M059J (cell line): ENCODE measurements at regions not wholly inside any gene's neighbourhood (a gene's known extent, or its start where the extent isn't known, plus 50 kb on each side); places are given as distances from the start of the nearest gene placed in this dataset.

Experiments
- DNase-seq: peaks from one replicate; pipeline ENCODE4 v3.0.0-alpha.2; 2012; ENCODE audit warnings: low read depth

- DNase-seq, result no peak
Measured at GRCh38 chr16:77553130-77553529, 118.3 kb upstream of the ADAMTS18 start.

- no peak for DNase-seq
Measured at GRCh38 chr16:77555126-77555525, 120.3 kb upstream of the ADAMTS18 start.

GRCh38 chr16:77555791-77556190 is 121.0 kb upstream of the ADAMTS18 start:
- peak; percentile 28 for DNase-seq

- peak; percentile 47 for DNase-seq
Measured at GRCh38 chr16:77556201-77556873, 121.5 kb upstream of the ADAMTS18 start.

GRCh38 chr16:77557385-77557784 is 122.6 kb upstream of the ADAMTS18 start:
- no peak for DNase-seq

- no peak for DNase-seq
Measured at GRCh38 chr16:77558786-77559185, 124.0 kb upstream of the ADAMTS18 start.

GRCh38 chr16:77562497-77562896 is 127.7 kb upstream of the ADAMTS18 start:
- no peak for DNase-seq

- DNase-seq, result peak; percentile 84
Measured at GRCh38 chr16:77564791-77565390, 130.1 kb upstream of the ADAMTS18 start.

GRCh38 chr16:77569406-77569805 is 134.6 kb upstream of the ADAMTS18 start:
- no peak for DNase-seq

GRCh38 chr16:77570574-77570973 is 135.7 kb upstream of the ADAMTS18 start:
- no peak for DNase-seq

GRCh38 chr16:77571115-77571862 is 136.5 kb upstream of the ADAMTS18 start:
- DNase-seq, result no peak

GRCh38 chr16:77574867-77575624 is 140.2 kb upstream of the ADAMTS18 start:
- peak; percentile 37 for DNase-seq

- DNase-seq, result no peak
Measured at GRCh38 chr16:77579351-77579891, 142.9 kb upstream of the NUDT7 start.

GRCh38 chr16:77581706-77582105 is 140.6 kb upstream of the NUDT7 start:
- peak; percentile 40 for DNase-seq

- peak; percentile 70 for DNase-seq
Measured at GRCh38 chr16:77584205-77584859, 138.0 kb upstream of the NUDT7 start.

GRCh38 chr16:77585379-77586251 is 136.7 kb upstream of the NUDT7 start:
- peak; percentile 92 for DNase-seq

- peak; percentile 48 for DNase-seq
Measured at GRCh38 chr16:77588389-77588788, 133.9 kb upstream of the NUDT7 start.

GRCh38 chr16:77589071-77589765 is 133.1 kb upstream of the NUDT7 start:
- DNase-seq, result peak; percentile 51

- DNase-seq, result no peak
Measured at GRCh38 chr16:77590707-77591106, 131.6 kb upstream of the NUDT7 start.

GRCh38 chr16:77591347-77591746 is 131.0 kb upstream of the NUDT7 start:
- DNase-seq, result no peak
